ENCODE measurements at regions not wholly inside any gene's neighbourhood (a gene's known extent, or its start where the extent isn't known, plus 50 kb on each side); places are given as distances from the start of the nearest gene placed in this dataset.

GRCh38 chr6:21436625-21437024 is 156.9 kb upstream of the SOX4 start:
- TF ChIP-seq KLF10 (tag by site-specific recombination; IDR thresholded peaks at IDR 0.05), result no peak
- no peak for TF ChIP-seq ZNF274 (IDR thresholded peaks at IDR 0.05; ENCODE audit: low read length)
- TF ChIP-seq ZNF274 (tag by site-specific recombination; IDR thresholded peaks at IDR 0.05; ENCODE audit: borderline replicate concordance), result no peak
- no peak for TF ChIP-seq ZNF768 (tag by site-specific recombination; IDR thresholded peaks at IDR 0.05)
- no peak for TF ChIP-seq ZNF654 (tag by site-specific recombination; IDR thresholded peaks at IDR 0.05; ENCODE audit: low read depth)
- TF ChIP-seq HIC1 (tag by site-specific recombination; IDR thresholded peaks at IDR 0.05), result no peak
- TF ChIP-seq ZNF529 (tag by site-specific recombination; IDR thresholded peaks at IDR 0.05; ENCODE audit: insufficient replicate concordance), result no peak
- no peak for TF ChIP-seq ZBTB1 (tag by site-specific recombination; IDR thresholded peaks at IDR 0.05)
- no peak for TF ChIP-seq ZNF473 (tag by site-specific recombination; IDR thresholded peaks at IDR 0.05)
- TF ChIP-seq GLIS1 (tag by site-specific recombination; IDR thresholded peaks at IDR 0.05), result no peak
- no peak for TF ChIP-seq ZNF391 (tag by site-specific recombination; IDR thresholded peaks at IDR 0.05; ENCODE audit: borderline replicate concordance, low read depth)
- TF ChIP-seq ZFP41 (tag by site-specific recombination; IDR thresholded peaks at IDR 0.05; ENCODE audit: borderline replicate concordance), result no peak
- no peak for TF ChIP-seq ZNF280D (tag by site-specific recombination; IDR thresholded peaks at IDR 0.05)
- TF ChIP-seq ZNF514 (tag by site-specific recombination; IDR thresholded peaks at IDR 0.05), result no peak
- no peak for TF ChIP-seq ZNF112 (tag by site-specific recombination; IDR thresholded peaks at IDR 0.05)
- TF ChIP-seq, protein P1, sequence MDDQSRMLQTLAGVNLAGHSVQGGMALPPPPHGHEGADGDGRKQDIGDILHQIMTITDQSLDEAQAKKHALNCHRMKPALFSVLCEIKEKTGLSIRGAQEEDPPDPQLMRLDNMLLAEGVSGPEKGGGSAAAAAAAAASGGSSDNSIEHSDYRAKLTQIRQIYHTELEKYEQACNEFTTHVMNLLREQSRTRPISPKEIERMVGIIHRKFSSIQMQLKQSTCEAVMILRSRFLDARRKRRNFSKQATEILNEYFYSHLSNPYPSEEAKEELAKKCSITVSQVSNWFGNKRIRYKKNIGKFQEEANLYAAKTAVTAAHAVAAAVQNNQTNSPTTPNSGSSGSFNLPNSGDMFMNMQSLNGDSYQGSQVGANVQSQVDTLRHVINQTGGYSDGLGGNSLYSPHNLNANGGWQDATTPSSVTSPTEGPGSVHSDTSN (CRISPR knock-in tag; IDR thresholded peaks at IDR 0.05), result no peak
- no peak for TF ChIP-seq PRDM1 (tag by site-specific recombination; IDR thresholded peaks at IDR 0.05)
- no peak for TF ChIP-seq ZNF146 (tag by site-specific recombination; IDR thresholded peaks at IDR 0.05)
- TF ChIP-seq ZNF837 (tag by site-specific recombination; IDR thresholded peaks at IDR 0.05), result no peak
- TF ChIP-seq ZBTB10 (tag by site-specific recombination; IDR thresholded peaks at IDR 0.05), result no peak
- no peak for TF ChIP-seq ZNF335 (tag by site-specific recombination; conservative IDR thresholded peaks at IDR 0.05)
- Histone ChIP-seq H3K9me3 (ENCODE audit: control insufficient read depth, insufficient read depth, low read depth, low read length) (no peaks in the 10 kb centered on the region), H3K4me3 (ENCODE audit: low read depth, low read length) (no peak overlapping the region), H3K4me1 (ENCODE audit: control insufficient read depth, insufficient read depth, low read length) (no peaks in the 10 kb centered on the region; the same call in 1 of the 2 replicates), H3K27ac (ENCODE audit: extremely low read depth, low read depth, low read length) (no peak overlapping the region), H3K36me3 (ENCODE audit: control insufficient read depth in 2 of 2, insufficient read depth in 1 of 2, low read length in 2 of 2) (no peaks in the 10 kb centered on the region)
- POLR2A ChIA-PET, result no interaction called here
- CTCF ChIA-PET, result no interaction called here
